NCI-H1694 (cell line): ENCODE measurements at regions not wholly inside any gene's neighbourhood (a gene's known extent, or its start where the extent isn't known, plus 50 kb on each side); places are given as distances from the start of the nearest gene placed in this dataset.

Experiments used
- DNase-seq: peaks from one replicate; lab custom pipeline; 2025; lab: John Stamatoyannopoulos, UW

GRCh38 chr4:125808022-125808421 is 493.3 kb downstream of the FAT4 start:
- no peak for DNase-seq

- no peak for DNase-seq
Observed at GRCh38 chr4:125808570-125808969, 493.8 kb downstream of the FAT4 start.

GRCh38 chr4:125811892-125812291 is 497.1 kb downstream of the FAT4 start:
- no peak for DNase-seq

GRCh38 chr4:125826801-125827695 is 512.3 kb downstream of the FAT4 start:
- no peak for DNase-seq

- DNase-seq = no peak
Observed at GRCh38 chr4:125827696-125828052, 512.9 kb downstream of the FAT4 start.

GRCh38 chr4:125828346-125828745 is 513.6 kb downstream of the FAT4 start:
- no peak for DNase-seq

GRCh38 chr4:125832161-125832560 is 517.4 kb downstream of the FAT4 start:
- no peak for DNase-seq

- DNase-seq = no peak
Observed at GRCh38 chr4:125836597-125837195, 521.9 kb downstream of the FAT4 start.

GRCh38 chr4:125837493-125838201 is 522.9 kb downstream of the FAT4 start:
- no peak for DNase-seq

GRCh38 chr4:125838202-125838601 is 523.4 kb downstream of the FAT4 start:
- DNase-seq = no peak

- no peak for DNase-seq
Observed at GRCh38 chr4:125838924-125839323, 524.2 kb downstream of the FAT4 start.

- DNase-seq = no peak
Observed at GRCh38 chr4:125843947-125844346, 529.2 kb downstream of the FAT4 start.

- no peak for DNase-seq
Observed at GRCh38 chr4:125847518-125847917, 532.8 kb downstream of the FAT4 start.

- no peak for DNase-seq
Observed at GRCh38 chr4:125849869-125850268, 535.1 kb downstream of the FAT4 start.

GRCh38 chr4:125891597-125892258 is 577.0 kb downstream of the FAT4 start:
- DNase-seq = no peak

GRCh38 chr4:125904802-125905201 is 590.0 kb downstream of the FAT4 start:
- DNase-seq = no peak

- DNase-seq = no peak
Observed at GRCh38 chr4:125911058-125911457, 596.3 kb downstream of the FAT4 start.

- DNase-seq = no peak
Observed at GRCh38 chr4:125911481-125911880, 596.7 kb downstream of the FAT4 start.

GRCh38 chr4:125917559-125917958 is 602.8 kb downstream of the FAT4 start:
- no peak for DNase-seq

GRCh38 chr4:125928652-125929051 is 613.9 kb downstream of the FAT4 start:
- DNase-seq = no peak

- no peak for DNase-seq
Observed at GRCh38 chr4:125938541-125938940, 623.8 kb downstream of the FAT4 start.

- DNase-seq = no peak
Observed at GRCh38 chr4:125940426-125940825, 625.7 kb downstream of the FAT4 start.
